Neural crest cell (in vitro differentiated cells): ENCODE measurements at regions not wholly inside any gene's neighbourhood (a gene's known extent, or its start where the extent isn't known, plus 50 kb on each side); places are given as distances from the start of the nearest gene placed in this dataset.

ENCODE experiments used
- DNase-seq: peaks from one replicate; pipeline ENCODE4 v3.0.0; 2021; ENCODE audit warnings: low read depth, mixed read lengths, low spot score
- H3K27ac Mint-ChIP-seq: one replicate; pipeline ENCODE4 v1.8.0; 2021; ENCODE audit warnings: mild to moderate bottlenecking, mixed read lengths; ENCODE audit not compliant: unreplicated experiment
- H3K27me3 Mint-ChIP-seq: 2 replicates; pipeline ENCODE4 v1.8.0; 2021; ENCODE audit warnings: low read depth, mild to moderate bottlenecking, mixed read lengths
- H3K36me3 Mint-ChIP-seq: 2 replicates; pipeline ENCODE4 v1.8.0; 2021; ENCODE audit warnings: low read depth, mild to moderate bottlenecking, mixed read lengths
- H3K4me1 Mint-ChIP-seq: 2 replicates; pipeline ENCODE4 v1.8.0; 2021; ENCODE audit warnings: mixed read lengths
- H3K4me3 Mint-ChIP-seq: one replicate; pipeline ENCODE4 v1.8.0; 2021; ENCODE audit warnings: mild to moderate bottlenecking, mixed read lengths
- H3K9me3 Mint-ChIP-seq: 2 replicates; pipeline ENCODE4 v1.8.0; 2021; ENCODE audit warnings: mixed read lengths
- CTCF ChIP-seq: fragments of 200-600 bp; sonication (generic); conservative IDR thresholded peaks from 2 replicates; pipeline ENCODE4 v1.5.0; 2021; ENCODE audit warnings: antibody characterized with exemption, mild to moderate bottlenecking

DNA sequence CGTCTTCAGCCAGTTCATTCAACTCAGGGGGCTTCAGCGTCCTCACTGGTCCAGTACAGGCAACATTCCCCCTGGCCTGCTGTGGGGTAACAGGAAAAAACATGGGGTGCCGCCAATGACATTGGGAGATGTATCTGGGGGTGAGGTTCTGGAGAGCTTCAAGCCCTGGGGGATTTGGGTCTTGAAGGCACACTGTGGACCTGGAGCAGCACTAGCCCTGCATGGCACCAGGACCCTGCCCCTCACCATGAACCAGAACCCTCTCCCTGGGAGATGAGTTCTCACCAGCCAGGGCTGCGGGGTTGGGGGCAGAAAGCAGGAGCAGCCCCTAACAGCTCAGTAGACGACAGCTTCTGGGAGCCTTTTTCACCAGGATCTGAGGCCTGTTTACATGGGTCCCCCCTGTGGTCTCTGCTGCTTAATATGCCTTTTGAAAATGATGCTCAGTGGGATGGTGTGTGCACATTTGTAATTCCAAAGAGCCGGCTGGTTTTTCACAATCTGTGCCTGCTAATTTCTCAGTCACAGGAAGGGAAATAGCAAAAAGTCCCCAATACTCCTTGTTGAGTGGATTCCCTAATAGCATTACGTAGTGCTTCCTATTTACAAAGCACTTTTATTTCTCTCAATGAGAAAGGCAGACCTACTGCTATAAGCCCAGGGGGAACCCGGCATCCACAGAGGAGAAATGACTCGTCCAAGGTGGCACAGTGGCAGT, 509.5 kb downstream of the RPS24 start:
- Mint-ChIP-seq H3K27ac (peak overlapping the region; percentile 84), H3K9me3 (no peaks in the 10 kb centered on the region), H3K4me1 (peaks cover 52% of the 10 kb centered on the region)

GRCh38 chr10:78543749-78544362, 510.2 kb downstream of the RPS24 start:
- TF ChIP-seq CTCF, result no peak
- Mint-ChIP-seq H3K27me3 (peaks cover 2% of the 10 kb centered on the region), H3K4me3 (peak overlapping the region; percentile 48), H3K4me1 (peaks cover 52% of the 10 kb centered on the region), H3K36me3 (no peaks in the 10 kb centered on the region), H3K9me3 (no peaks in the 10 kb centered on the region), H3K27ac (peak overlapping the region; percentile 84)
- peak; percentile 37 for DNase-seq

More for the DNA sequence above, 509.5 kb downstream of the RPS24 start:
- no peak overlapping the region for H3K4me3 Mint-ChIP-seq
- no peaks in the 10 kb centered on the region for H3K36me3 Mint-ChIP-seq
- H3K27me3 Mint-ChIP-seq, result peaks cover 2% of the 10 kb centered on the region
- no peak for DNase-seq
- no peak for TF ChIP-seq CTCF

GRCh38 chr10:78544423-78545090, 510.9 kb downstream of the RPS24 start:
- Mint-ChIP-seq H3K27ac (peak overlapping the region; percentile 84), H3K36me3 (no peaks in the 10 kb centered on the region), H3K9me3 (no peaks in the 10 kb centered on the region), H3K27me3 (no peaks in the 10 kb centered on the region), H3K4me1 (peaks cover 47% of the 10 kb centered on the region), H3K4me3 (peak overlapping the region; percentile 48)
- no peak for TF ChIP-seq CTCF
- DNase-seq, result no peak

DNA sequence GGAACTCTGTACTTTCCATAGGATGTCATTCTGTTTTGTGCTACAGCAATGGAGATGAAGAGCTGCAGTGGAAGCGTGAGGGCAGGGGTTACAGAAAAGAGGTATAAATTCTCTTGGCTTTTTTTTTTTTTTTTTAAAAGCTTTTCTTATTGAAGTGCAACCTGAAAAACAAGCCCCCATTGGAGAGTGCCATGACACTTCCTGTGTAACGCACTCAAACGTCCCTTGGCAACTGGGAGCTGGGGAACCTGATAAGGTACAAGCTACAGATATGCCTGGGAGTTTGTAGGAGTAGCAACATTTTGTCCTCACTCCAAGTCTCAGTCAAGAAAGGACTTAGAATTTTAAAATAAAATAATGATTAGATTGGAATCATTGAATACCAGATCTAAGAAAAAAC, 512.1 kb downstream of the RPS24 start:
- no peak overlapping the region for H3K27ac Mint-ChIP-seq
- no peak for TF ChIP-seq CTCF
- H3K4me3 Mint-ChIP-seq, result no peak overlapping the region
- H3K36me3 Mint-ChIP-seq, result no peaks in the 10 kb centered on the region
- DNase-seq, result no peak
- H3K4me1 Mint-ChIP-seq, result peaks cover 52% of the 10 kb centered on the region
- no peaks in the 10 kb centered on the region for H3K27me3 Mint-ChIP-seq
- no peaks in the 10 kb centered on the region for H3K9me3 Mint-ChIP-seq

DNA sequence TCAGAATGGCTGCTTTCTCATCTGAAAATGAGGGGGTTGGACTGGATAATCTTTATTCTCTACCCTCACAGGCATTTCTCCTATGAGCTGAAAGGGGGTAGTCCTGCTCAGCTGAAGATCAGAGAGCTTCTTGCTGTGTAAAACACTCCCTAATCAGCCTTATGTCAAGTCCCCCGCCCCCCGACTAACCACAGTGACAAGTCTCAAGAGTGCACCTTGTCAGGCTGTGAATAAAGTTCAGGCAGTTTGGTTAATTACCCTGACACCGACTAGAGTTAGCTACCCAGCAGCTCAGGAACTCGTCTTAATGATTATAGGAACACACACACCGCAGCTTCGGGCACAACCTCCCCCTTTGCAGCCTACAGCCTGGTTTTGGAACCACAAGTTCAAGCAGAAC, 513.7 kb downstream of the RPS24 start:
- H3K36me3 Mint-ChIP-seq, result no peaks in the 10 kb centered on the region
- H3K4me1 Mint-ChIP-seq, result peaks cover 58% of the 10 kb centered on the region

More for the DNA sequence above, 513.7 kb downstream of the RPS24 start:
- no peak overlapping the region for H3K4me3 Mint-ChIP-seq
- TF ChIP-seq CTCF, result no peak
- no peaks in the 10 kb centered on the region for H3K27me3 Mint-ChIP-seq
- no peak overlapping the region for H3K27ac Mint-ChIP-seq
- H3K9me3 Mint-ChIP-seq, result no peaks in the 10 kb centered on the region
- DNase-seq, result no peak
